ENCODE measurements at regions not wholly inside any gene's neighbourhood (a gene's known extent, or its start where the extent isn't known, plus 50 kb on each side); places are given as distances from the start of the nearest gene placed in this dataset.

- DNase-seq (ENCODE audit: low read depth), result no peak
- TF ChIP-seq CTCF (conservative IDR thresholded peaks at IDR 0.05; ENCODE audit: low read depth, low read length), result no peak
- H3K4me3 ChIP-seq (ENCODE audit: low read depth, low read length), result no peak overlapping the region
These were observed 1004.9 kb upstream of the NCAM2 start for GRCh38 chr21:19993268-19993667.

GRCh38 chr21:19995253-19995652 lies 1003.0 kb upstream of the NCAM2 start:
- DNase-seq (ENCODE audit: low read depth), result no peak
- H3K4me3 ChIP-seq (ENCODE audit: low read depth, low read length), result no peak overlapping the region
- TF ChIP-seq CTCF (conservative IDR thresholded peaks at IDR 0.05; ENCODE audit: low read depth, low read length), result no peak

- TF ChIP-seq CTCF (conservative IDR thresholded peaks at IDR 0.05; ENCODE audit: low read depth, low read length), result no peak
- no peak for DNase-seq (ENCODE audit: low read depth)
- no peak overlapping the region for H3K4me3 ChIP-seq (ENCODE audit: low read depth, low read length)
These were observed 999.8 kb upstream of the NCAM2 start for GRCh38 chr21:19998453-19998852.

GRCh38 chr21:19999369-20000272 lies 998.6 kb upstream of the NCAM2 start:
- DNase-seq (ENCODE audit: low read depth), result no peak
- no peak for TF ChIP-seq CTCF (conservative IDR thresholded peaks at IDR 0.05; ENCODE audit: low read depth, low read length)
- H3K4me3 ChIP-seq (ENCODE audit: low read depth, low read length), result no peak overlapping the region

- DNase-seq (ENCODE audit: low read depth), result no peak
- no peak overlapping the region for H3K4me3 ChIP-seq (ENCODE audit: low read depth, low read length)
- TF ChIP-seq CTCF (conservative IDR thresholded peaks at IDR 0.05; ENCODE audit: low read depth, low read length), result no peak
These were observed 993.8 kb upstream of the NCAM2 start for GRCh38 chr21:20004367-20004766.

- no peak for DNase-seq (ENCODE audit: low read depth)
- H3K4me3 ChIP-seq (ENCODE audit: low read depth, low read length), result no peak overlapping the region
- no peak for TF ChIP-seq CTCF (conservative IDR thresholded peaks at IDR 0.05; ENCODE audit: low read depth, low read length)
These were observed 987.5 kb upstream of the NCAM2 start for GRCh38 chr21:20010691-20011200.

- no peak for TF ChIP-seq CTCF (conservative IDR thresholded peaks at IDR 0.05; ENCODE audit: low read depth, low read length)
- H3K4me3 ChIP-seq (ENCODE audit: low read depth, low read length), result no peak overlapping the region
- DNase-seq (ENCODE audit: low read depth), result no peak
These were observed 984.4 kb upstream of the NCAM2 start for GRCh38 chr21:20013851-20014250.

Data from epithelial cell of proximal tubule (primary cell).